ENCODE measurements at regions not wholly inside any gene's neighbourhood (a gene's known extent, or its start where the extent isn't known, plus 50 kb on each side); places are given as distances from the start of the nearest gene placed in this dataset.

GRCh38 chr5:158641016-158641415 lies 458.7 kb downstream of the EBF1 start:
- no peak for TF ChIP-seq CTCF (IDR thresholded peaks at IDR 0.05; ENCODE audit: poor library complexity)
- no peak for TF ChIP-seq EZH2 (IDR thresholded peaks at IDR 0.05; ENCODE audit: borderline replicate concordance)
- no peak for TF ChIP-seq EZH2phosphoT487 (IDR thresholded peaks at IDR 0.05; ENCODE audit: low read depth, severe bottlenecking, unreplicated experiment)
